GM18511 (cell line): ENCODE measurements at regions not wholly inside any gene's neighbourhood (a gene's known extent, or its start where the extent isn't known, plus 50 kb on each side); places are given as distances from the start of the nearest gene placed in this dataset.

Source experiments
- ATAC-seq: cut with Tn5 transposase; IDR thresholded peaks from one replicate; pipeline ENCODE4 v1.9.1; 2021; ENCODE audit warnings: mild to moderate bottlenecking, moderate library complexity; ENCODE audit not compliant: unreplicated experiment

- ATAC-seq, result no peak
Observed at GRCh38 chr4:31995943-31996901, 1276.1 kb downstream of the PCDH7 start.

GRCh38 chr4:31998807-31999206 lies 1278.6 kb downstream of the PCDH7 start:
- ATAC-seq, result no peak

- no peak for ATAC-seq
Observed at GRCh38 chr4:31999848-32000247, 1279.7 kb downstream of the PCDH7 start.

GRCh38 chr4:32000846-32001488 lies 1280.8 kb downstream of the PCDH7 start:
- no peak for ATAC-seq

GRCh38 chr4:32002037-32002747 lies 1282.0 kb downstream of the PCDH7 start:
- ATAC-seq, result no peak

GRCh38 chr4:32003548-32003947 lies 1283.4 kb downstream of the PCDH7 start:
- no peak for ATAC-seq

- ATAC-seq, result no peak
Observed at GRCh38 chr4:32010221-32010620, 1290.1 kb downstream of the PCDH7 start.

- ATAC-seq, result no peak
Observed at GRCh38 chr4:32022071-32022470, 1301.9 kb downstream of the PCDH7 start.

- ATAC-seq, result no peak
Observed at GRCh38 chr4:32025851-32026459, 1305.8 kb downstream of the PCDH7 start.

GRCh38 chr4:32030406-32030805 lies 1310.2 kb downstream of the PCDH7 start:
- no peak for ATAC-seq

- ATAC-seq, result no peak
Observed at GRCh38 chr4:32031026-32031425, 1310.9 kb downstream of the PCDH7 start.

- ATAC-seq, result no peak
Observed at GRCh38 chr4:32032136-32032672, 1312.0 kb downstream of the PCDH7 start.

GRCh38 chr4:32037399-32037798 lies 1317.2 kb downstream of the PCDH7 start:
- no peak for ATAC-seq

GRCh38 chr4:32042486-32043247 lies 1322.5 kb downstream of the PCDH7 start:
- ATAC-seq, result no peak

GRCh38 chr4:32043248-32043633 lies 1323.1 kb downstream of the PCDH7 start:
- no peak for ATAC-seq

- ATAC-seq, result no peak
Observed at GRCh38 chr4:32061916-32062315, 1341.7 kb downstream of the PCDH7 start.

GRCh38 chr4:32073542-32073941 lies 1353.4 kb downstream of the PCDH7 start:
- ATAC-seq, result no peak

GRCh38 chr4:32087211-32087610 lies 1367.0 kb downstream of the PCDH7 start:
- ATAC-seq, result no peak

- ATAC-seq, result no peak
Observed at GRCh38 chr4:32094987-32095386, 1374.8 kb downstream of the PCDH7 start.

- no peak for ATAC-seq
Observed at GRCh38 chr4:32102896-32103295, 1382.7 kb downstream of the PCDH7 start.
